Epidermal melanocyte (primary cell): ENCODE measurements at regions not wholly inside any gene's neighbourhood (a gene's known extent, or its start where the extent isn't known, plus 50 kb on each side); places are given as distances from the start of the nearest gene placed in this dataset.

Experiments used
- DNase-seq: peaks from one replicate; pipeline ENCODE4 v3.0.0; 2011; ENCODE audit warnings: low spot score; ENCODE audit not compliant: insufficient read length

DNA sequence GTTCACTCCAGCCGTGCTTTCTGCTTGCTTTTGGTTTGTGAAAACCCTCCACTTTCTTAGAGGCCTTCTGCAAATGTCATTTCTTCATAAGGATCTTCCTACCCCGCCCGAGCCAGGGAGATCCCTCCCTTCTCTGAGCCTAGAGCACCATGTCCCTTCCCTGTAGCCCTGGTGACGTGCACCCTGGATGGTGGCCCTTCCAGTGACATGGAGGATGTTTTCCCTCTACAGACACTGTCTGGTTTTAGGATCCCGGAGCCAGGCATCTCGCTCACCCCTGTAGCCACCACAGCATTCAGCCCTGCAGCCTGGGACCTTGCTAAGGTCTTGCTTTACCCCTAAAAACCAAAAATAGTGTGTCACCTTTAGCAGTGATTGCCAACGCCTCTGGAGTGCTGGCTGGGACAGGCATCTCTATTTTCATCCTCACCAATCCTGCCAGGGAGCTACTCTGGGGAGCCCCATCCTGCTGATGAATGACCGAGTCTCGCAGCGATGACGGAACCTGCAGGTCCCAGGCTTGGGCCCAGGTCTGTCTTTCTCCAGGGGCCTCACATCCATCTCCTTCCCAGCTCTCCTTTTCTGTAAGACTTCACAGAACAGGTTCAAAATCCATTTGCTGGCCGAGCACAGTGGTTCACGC lies 394.1 kb upstream of the TNRC6C start:
- no peak for DNase-seq

DNA sequence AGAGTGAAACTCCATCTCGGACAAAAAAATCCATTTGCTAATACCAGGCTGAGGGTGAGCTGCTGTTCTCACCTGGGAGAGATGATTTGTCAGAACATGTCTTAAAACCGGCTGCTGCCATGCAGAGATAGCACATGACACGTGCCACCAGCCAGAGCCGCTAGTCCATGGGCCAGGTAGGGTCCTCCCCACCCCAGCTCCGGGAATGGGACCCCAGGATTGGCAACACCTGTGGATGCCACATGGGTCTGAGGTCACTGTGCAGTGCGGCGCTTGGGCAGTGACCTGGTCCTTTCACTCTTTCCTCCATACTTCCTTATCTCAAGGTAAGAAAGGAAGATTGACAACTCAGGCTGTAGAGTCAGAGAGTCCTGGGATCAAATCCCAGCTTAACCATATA lies 393.3 kb upstream of the TNRC6C start:
- DNase-seq, result no peak

DNA sequence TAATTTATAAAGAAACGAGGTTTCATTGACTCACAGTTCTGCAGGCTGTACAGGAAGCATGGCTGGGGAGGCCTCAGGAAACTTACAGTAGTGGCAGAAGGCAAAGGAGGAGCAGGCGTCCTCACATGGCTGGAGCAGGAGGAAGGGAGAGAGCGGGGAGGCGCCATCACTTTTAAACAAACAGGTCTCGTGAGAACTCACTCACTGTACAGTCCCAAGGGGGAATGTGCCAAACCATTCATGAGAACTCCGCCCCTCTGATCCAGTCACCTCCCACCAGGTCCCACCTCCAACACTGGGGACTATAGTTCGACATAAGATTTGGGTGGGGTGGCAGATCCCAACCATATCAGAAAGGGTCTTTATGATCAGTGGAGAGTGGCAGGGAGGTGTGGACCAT lies 392.4 kb upstream of the TNRC6C start:
- no peak for DNase-seq

DNA sequence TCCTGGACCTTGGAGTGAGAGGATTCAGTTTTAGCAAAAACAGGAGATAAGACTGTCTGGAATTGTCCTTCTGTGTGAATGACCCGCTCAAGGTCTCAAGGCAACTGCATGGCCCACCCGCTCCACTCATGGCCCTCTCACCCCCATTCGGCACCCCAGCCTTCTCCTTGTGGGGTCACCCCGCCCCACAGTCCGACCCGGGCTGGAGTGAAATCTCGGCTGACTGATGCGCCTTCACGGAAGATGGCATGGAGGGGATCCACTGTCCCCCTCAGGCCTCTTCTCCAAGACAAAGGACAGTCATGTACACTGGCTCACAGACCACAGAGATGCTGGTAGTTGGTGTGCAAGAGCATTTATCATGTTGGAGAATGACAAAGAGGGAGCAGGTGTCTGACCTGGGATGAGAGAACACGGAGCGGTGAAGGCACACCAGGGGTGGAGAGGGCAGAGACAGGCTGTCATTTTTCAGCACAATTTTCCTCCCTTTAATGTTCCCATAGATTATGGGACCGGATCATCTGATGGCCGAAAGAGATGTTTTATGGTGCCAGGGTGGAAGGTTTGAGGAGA lies 391.9 kb upstream of the TNRC6C start:
- no peak for DNase-seq

DNA sequence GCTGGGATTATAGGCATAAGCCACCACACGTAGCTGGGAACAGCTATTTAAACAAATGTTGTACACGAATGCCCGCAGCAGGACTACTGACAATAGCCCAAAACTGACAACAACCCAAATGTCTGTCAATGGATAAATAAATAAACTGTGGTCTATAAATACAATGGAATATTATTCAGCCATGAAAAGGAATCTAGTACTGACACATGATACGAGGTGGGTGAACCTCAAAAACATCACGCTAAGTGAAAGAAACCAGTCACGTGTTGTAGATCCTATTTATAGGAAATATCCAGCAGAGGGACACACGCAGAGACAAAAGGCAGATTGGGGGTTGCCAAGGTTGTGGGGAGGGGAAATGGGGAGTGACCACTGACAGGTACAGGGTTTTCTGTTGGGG lies 390.0 kb upstream of the TNRC6C start:
- no peak for DNase-seq

DNA sequence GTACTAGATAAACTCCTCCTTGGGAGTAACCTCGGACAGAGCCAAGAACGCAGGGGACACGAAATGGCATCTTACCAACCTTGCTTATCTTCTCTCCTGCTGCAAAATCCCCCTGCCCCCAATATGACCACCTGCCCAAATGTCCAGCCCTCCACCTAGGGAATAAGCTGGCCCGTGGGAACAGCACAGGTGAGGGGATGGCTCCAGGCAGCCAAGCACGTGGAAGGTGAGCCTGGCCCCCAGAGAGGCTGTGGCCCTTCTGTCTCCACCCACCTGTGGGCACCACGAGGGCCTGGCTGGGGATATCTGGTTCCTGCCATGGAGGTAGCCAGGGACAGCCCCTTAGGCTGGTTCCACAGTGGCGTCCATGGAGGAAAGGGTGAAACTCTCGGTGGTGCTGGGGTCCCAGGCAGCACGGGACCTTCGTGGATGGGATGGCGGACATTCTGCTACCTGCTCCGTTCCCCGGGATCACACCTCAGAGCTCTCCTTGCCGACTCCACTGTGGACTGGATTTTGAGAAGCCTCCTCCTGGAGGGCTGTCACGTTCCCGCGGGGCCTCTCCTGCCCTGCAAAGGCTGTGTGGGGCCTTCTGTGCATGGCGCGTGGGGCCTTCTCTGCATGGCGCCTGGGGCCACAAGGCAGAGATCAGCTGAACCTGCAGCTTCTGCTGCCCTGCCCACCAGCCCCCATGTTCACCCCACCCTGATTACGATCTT lies 388.5 kb upstream of the TNRC6C start:
- DNase-seq, result no peak

DNA sequence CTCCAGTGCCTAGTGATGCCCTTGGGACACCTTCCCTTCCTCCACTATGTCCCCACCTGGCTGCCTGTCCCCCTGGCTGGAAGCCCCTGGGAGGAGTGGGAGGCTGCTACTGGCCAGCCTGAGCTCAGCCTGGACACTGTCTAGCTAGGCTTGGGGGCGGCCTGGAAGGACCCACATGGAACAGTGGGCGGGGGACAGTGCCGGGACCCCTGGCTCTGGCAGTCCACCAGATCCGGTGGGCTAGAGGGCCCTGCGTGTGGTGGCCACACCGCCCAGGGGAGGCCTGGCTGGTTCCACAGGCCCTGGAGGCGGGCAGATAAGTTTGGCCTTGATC lies 388.0 kb upstream of the TNRC6C start:
- no peak for DNase-seq

DNA sequence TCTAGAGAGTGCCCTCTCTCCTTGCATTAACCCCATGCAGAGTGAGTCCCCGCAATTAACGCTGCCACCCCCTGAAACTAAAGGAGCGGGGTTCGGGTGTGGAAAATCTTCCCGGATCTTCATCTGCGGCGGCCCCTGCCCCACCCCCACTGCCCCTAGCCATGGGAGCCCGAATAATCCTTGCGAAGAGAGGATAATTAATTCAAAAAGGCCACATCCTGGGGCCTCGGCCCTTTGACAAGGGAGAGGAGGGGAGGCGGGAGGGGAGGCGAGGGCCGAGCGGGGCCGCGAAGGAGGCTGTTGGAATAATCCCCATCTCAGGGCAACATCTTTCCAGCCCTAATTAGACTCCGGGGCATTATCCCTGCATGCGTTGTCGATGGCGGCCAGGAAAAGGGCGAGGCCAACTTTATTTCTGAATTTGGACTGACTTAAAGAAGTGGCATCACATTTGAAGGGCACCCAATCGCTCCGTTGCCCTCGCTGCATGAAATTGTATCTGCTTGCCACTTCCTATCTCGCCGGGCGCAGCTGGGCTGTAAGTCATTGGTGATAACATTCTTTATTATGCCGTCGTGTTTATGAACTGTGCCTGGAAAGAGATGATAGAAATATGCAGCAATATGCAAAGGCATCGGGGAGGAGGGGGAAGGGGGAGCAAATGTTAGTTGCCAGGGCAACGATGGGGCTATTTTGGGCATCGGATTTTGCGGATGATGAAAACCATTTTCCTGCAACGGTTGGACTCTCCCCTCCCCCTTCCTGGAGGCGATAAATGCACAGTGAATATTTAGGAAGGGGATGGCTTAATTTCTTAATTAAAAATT lies 387.1 kb upstream of the TNRC6C start:
- DNase-seq, result no peak

DNA sequence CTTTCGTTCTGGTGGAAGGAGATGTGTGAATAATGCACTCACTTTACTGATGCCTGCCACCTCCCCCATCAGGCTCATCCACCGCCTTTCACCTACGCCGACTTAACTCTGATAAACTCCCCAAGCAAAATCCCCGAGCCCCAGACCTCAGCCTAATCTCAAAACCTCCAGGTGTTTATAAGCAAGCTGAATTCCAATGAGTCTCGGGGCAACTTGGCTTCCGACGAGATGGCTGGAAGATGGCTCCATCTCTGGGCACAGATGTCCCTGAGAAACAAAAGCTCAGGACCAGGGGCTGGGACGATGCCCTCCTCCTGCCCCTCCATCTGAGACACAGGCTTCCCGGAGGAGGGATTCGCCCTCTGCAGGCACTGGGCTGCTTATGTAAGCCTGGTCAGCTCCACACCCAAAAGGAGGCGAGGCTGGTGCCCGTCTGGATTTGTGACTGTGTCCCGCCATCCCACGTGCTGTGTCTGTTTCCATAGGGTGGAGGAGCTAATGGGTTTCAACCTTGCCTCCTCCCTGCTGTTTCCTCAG lies 386.4 kb upstream of the TNRC6C start:
- DNase-seq, result no peak

DNA sequence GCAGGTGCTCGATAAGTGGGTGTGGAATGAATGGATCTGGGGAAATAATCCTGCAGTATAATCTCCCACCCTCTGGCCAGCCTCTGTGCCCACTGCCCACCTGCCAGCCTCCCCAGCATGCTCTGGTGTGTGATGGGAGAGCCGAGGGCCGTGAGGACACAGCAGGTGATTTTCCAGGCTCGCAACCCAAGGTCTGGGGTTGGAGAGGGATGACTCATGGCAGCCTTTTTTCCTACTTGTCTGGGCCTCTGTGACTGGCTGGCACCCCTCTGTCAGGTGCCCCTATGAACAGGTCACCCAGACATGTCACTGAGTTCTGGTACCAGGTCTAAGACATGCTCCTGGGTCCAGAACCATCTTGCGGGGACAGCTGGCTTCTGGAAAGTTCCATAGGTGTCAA lies 385.7 kb upstream of the TNRC6C start:
- DNase-seq, result no peak

DNA sequence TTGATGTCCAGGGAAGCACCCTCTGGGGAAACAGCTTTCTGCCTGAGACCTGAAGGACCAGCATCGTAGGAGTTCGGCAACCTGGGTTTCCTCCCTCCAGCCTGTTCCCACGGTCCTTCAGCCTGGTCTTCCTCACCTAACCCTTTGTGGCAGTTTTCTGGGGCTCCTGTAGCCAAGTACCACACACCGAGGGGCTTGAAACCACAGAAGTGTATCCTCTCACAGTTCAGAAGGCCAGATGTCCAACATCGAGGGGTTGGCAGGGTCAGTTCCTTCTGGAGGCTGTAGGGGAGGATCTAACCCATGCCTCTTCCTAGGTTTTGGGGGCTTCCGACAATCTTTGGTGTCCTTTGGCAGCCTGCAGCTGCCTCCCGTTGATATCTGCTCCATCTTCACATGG lies 381.0 kb upstream of the TNRC6C start:
- no peak for DNase-seq

DNA sequence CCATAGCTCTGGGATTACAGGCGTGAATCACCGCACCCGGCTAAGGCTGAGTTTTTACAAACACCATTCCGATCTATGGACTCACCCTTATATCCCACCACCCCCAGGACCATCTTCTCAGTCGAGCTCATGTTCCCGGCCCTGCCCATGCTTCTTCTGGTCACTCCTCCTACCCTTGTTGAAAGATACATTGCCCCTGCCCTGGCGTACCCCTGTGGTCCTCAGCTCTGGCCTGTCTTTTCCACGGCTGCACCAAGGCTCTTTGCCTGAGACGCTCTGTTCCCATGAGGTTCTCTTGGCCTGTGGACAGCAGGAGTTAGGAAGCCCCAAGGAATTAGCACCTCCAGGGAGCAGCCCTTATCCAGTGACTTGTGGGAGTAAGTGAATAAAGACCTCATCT lies 379.4 kb upstream of the TNRC6C start:
- DNase-seq, result no peak

DNA sequence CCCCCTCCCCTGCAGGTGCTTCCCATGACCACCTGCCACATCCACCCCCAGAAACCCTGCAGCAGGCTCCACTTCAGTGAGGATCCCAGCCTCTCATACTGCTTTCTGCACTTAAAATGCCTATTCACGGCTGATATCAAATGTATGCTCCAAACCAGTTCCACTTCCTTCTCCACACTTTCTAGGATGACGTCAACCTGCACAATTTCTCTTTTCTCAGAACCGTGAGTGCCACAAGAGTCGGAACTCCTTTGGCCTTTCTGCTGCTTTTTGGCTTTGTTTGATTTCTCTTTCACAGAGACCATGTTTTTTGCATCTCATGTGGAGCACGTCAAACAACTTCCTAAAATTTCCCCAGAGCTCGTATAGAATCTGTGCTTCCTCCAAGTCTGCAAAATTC lies 378.8 kb upstream of the TNRC6C start:
- no peak for DNase-seq

DNA sequence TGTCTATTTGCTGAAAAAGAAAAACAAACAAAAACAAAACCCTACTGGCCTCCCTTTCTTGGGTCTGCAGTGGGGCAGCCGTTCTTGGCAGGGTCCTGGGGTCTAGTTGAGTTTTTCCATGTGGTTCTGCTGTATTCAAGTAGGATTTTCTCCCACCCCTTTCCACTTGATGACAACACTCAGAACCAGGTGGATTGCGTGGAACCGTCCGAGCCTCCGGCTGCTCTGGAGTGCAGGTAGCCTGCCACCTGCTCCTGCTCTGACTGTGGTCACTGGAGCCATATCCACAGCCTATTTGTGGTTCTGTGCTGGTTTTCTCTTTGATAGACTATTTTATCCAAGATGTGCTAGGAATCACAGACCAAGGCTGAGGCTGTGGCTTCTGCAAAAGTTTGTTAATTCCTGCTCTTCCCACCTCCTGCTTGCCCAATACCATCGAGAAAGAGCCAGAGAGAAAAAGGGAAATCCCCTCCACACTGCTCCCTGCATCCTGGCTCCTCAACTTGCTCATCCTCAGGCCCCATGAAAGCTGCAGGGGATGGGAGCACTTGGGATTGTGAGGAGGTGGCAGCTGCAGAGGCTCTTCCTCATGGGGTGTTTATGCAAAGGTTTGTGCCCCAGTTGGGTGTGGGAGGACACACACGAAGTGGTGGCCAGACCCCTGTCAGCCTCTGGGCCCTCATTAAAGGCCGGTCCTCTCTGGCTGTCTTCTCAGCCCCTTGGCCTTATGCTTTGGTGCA lies 377.8 kb upstream of the TNRC6C start:
- DNase-seq, result no peak

DNA sequence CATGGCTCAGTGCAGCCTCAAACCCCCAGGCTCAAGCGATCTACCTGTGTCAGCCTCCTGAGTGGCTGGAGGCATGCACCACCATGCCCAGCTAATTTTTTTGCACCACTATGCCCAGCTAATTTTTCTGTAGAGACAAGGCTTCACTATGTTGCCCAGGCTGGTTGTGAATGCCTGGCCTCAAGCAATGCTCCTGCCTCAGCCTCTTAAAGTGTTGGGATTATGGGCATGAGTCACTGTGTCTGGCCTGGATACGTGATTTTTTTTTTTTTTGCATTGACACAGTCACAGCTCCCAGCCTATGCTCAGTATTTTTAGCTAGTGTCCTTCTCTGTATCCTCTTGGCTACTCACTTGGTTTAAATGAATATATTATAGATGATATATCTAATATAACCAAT lies 377.0 kb upstream of the TNRC6C start:
- DNase-seq, result no peak

DNA sequence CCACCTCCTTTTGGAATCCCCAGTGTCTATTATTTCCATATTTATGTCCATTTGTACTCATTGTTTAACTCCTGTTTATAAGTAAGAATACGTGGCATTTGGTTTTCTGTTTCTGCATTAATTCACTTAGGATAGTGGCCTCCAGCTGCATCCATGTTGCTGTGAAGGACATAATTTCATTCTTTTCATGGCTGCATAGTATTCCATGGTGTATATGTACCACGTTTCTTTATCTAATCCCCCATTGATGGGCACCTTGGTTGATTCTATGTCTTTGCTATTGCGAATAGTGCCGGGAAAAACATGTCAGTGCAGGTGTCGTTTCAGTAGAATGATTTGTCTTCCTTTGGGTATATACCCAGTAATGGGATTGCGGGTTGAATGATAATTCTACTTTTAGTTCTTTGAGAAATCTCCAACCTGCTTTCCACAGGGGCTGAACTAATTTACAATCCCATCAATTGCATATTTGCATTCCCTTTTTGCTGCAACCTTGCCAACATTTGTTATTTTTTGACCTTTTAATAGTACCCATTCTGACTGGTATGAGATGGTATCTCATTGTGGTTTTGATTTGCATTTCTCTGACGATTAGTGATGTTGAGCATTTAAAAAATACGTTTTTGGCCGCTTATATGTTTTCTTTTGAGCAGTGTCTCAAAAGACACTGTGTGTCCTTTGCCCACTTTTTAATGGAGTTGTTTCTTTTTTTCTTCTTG lies 373.2 kb upstream of the TNRC6C start:
- no peak for DNase-seq

DNA sequence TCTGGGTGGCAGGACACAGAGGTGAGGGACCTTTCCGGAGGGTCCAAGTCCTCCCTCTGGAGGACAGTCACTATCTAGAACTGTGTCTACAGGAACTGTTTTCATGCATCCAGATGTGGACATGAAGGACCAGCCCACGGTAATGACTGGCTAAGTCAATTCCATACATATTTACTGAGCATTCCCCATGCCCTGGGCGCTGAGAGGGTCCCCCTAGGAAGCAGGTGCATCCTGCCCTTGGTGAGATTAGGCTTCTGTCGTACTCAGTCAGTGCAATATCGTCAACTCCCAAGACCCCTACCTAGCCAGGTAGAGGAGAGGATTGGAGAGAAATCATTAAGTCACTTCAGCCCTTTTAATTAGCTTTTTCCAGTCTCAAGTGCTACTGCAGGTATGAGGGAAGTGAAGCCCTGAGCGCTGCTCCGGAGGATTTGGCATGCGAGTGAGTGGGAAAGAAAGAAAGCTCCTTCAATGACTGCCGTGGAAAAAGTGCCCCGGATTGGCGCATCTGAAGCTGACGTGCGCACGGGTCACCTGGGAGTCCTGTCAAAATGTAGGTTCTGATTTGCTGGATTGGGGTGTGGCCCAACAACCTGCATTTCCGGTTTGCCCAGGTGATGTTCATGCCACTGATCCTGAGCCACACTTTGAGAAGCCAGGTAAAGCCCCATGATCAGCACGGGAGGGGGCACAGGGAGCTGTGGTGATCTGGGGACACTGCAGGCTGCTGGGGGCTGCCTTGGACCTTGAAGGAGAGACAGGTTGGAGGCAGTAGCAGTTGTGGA lies 367.4 kb upstream of the TNRC6C start:
- DNase-seq, result no peak

DNA sequence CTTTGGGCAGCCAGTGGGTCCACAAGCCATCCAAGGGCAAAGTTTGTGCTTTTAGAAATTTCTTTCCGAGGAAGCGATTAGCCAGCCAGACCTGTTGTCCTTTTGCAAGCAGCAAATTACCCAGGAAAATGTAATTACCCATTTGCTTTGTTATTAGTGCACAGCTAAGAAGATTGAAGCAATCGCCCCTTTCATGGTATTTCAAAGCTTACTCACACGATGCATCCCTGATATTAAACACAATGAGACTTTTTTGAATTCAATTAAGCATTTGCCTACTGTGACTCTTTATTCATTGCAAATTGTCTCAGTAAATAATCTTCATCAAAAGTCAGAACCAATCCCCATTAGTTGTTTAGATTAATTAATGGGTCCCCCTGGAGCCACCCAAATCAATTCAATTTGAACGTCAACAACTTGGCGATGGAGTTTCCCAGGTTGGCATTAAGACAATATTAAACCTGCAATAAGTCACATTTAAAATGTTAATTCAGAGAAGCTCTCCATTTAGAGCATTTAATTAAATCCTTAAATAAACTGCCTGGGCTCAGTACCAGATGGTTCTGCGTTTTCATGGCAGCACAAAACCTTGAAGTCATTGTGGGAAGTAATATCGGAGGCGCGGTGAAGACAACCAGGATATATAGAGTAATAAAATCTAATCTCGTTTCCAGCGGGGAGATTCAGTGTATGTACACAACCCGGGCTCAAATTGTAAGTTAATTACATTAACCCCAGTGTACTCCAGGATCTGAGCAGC lies 366.2 kb upstream of the TNRC6C start:
- DNase-seq, result no peak

DNA sequence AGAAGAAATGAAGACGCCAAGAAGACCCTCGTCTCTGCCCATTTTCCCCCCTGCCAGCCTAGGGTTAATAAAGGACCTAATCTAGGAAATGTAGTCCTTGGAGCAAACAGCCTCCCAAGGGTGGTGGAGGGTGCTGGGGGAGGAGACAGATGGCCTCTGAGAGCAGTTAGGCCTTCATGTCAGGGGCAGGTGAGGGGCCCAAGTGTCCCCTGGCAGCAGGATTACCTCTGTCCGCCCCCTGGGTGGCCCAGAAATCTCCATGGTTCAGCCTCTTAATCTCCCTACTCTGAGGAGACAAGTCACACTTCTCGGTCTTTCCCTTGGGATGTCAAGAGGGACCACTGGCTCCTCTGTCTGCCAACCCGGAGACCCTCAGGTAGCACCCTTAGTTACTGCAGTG lies 365.4 kb upstream of the TNRC6C start:
- no peak for DNase-seq
